Right ventricle myocardium inferior (tissue), 1 donor: ENCODE measurements at regions not wholly inside any gene's neighbourhood (a gene's known extent, or its start where the extent isn't known, plus 50 kb on each side); places are given as distances from the start of the nearest gene placed in this dataset.
"Not testable (repeated sequence)": the region's sequence is repeated elsewhere in the genome, so short reads cannot be mapped to it uniquely, and the experiment has no call there.

Experiments
- ATAC-seq: fragments of 200-7000 bp; cut with Tn5 transposase; one replicate; pipeline ENCODE4 v1.9.1; 2020; ENCODE audit warnings: mild to moderate bottlenecking, moderate library complexity
- DNase-seq: peaks from one replicate; pipeline ENCODE4 v3.0.0; 2021; ENCODE audit errors: missing footprints
- intact Hi-C: fragments of 100-400 bp; cut with DNase I; formaldehyde crosslinking; loops from one replicate; pipeline ENCODE4 v1.11.0; 2022
- donor health status: DM: no; HTN: yes; CAD: no; lungs with severe emphysema.

DNA sequence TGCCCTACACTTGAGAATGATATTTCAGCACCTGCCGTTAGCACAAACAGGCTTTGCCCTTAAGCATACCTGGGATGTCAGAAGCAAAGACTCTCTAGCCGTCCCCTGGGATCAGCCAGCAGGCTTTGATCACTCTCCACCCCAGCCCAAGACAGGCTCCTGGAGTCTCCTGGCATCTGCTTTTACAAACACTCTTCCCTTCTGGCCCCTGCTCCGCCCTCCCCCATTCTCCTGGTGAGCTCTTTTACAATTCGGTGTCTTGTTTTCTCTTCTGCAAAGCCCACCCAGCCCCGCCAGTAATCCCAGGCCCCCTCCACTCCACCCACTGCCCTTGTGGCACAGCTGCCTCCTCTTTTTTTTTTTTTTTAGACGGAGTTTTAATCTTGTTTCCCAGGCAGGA, 50.4 kb downstream of the KATNIP start:
- intact Hi-C loops = no loop called here
- DNase-seq (no peak), ATAC-seq (no peak)

DNA sequence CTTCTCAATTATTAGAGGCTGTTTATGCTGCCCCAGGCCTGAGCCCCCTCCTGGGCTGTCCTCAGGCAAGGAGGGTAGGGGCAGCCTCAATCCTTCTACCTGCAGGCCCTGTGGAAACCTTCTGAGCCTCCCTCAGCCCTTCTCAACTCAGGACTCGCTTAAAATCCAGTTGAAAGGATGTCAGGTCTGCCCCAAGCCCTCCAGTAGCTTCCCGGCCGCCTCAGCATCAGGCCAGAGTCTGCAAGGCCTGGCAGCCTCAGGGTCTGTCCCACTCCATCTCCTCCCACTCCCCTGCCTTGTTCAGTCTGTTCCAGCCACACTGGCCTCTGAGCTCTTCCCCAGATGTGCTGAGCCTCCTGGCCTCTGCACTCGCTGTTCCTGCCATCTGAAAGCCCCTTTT, 52.2 kb downstream of the KATNIP start:
- ATAC-seq = no peak
- no peak for DNase-seq
- intact Hi-C loops = no loop called here

DNA sequence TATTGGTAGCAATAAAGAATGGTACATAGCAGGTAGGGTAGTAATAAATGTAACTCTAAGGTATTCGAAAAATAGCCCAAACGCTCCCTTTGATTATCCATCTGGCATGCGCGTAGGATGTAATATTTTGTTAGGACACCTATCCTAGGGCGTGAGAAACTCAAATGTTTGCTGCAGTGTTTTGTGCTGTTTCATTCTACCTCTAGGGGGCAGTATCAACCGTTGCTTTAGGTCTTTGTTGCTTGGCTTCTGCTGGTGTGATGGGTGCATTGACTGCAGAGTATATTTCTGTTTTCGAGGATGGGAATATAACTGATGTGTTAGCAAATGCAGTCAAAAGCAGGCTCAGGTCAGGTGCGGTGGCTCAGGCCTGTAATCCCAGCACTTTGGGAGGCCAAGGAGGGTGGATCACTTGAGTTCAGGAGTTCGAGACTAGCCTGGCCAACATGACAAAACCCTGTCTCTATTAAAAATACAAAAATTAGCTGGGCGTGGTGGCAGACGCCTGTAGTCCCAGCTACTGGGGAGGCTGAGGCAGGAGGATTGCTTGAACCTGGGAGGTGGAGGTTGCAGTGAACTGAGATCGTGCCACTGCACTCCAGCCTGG, 55.7 kb downstream of the KATNIP start:
- peak; percentile 48 for ATAC-seq
- DNase-seq, intact Hi-C loops: not testable (repeated sequence)

DNA sequence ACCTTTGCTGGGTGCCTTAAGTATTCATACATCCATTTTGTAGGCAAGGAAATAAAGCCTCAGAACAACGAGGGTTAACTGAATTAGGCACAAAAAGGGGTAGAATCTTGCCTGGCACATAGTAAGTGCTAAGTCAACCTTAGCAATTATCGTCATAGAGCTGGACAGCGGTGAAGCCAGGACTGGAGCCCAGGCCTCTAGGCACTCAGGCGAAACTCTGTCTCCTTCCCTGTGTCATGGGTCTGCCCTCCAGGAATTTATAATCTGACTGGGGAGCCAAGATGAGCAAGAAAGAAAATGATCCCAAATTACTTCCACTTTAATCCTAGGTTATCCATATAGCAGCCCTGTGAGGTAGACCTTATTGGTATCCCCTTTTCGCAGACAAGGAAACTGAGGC, 61.4 kb downstream of the KATNIP start:
- intact Hi-C loops = no loop called here
- DNase-seq = no peak
- no peak for ATAC-seq

DNA sequence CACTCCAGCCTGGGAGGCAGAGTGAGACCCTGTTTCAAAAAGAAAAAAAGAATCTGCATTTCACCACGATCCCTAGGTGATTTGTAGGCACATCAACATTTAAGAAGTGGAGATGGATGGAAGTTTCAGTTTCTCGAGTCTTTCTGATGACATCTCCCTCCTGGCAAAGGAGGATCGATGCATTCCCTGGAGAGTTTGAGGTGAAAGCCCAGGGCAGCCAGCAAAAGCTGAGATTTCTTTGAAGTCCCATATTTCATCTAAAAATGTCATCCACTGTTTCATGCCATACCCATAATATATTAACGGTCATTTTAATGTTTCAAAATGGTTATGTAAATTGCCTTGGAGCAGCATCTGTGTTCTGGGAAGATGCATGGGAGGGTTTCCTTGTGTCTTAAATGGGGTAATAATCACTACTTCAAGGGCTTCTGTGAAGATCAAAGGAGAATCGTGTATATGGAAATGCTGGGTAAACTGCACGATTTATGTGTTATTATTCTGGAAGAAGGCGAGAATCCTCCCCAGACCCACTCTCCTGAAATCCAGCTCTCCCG, 63.4 kb downstream of the KATNIP start:
- ATAC-seq (no peak), DNase-seq (no peak)
- intact Hi-C loops = no loop called here

DNA sequence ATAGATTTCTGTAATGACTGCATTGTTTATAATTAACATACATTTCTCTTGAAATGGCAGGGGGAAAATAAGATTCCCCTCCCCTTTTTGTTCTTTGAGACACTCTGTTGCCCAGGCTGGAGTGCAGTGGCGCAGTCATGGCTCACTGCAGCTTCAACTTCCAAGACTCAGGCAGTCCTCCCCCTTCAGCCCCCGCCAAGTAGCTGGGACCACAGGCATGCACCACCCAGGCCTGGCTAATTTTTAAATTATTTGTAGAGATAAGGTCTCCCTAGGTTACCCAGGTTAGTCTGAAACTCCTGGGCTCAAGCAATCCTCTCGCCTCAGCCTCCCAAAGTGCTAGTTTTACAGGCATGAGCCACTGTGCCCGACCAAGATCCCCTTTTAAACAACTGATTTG, 67.7 kb downstream of the KATNIP start:
- ATAC-seq = no peak
- DNase-seq = no peak
- intact Hi-C loops = loop anchor here (5.0 kb wide), 1 partner anchor 95 kb away; no protein-coding TSS in a partner anchor

DNA sequence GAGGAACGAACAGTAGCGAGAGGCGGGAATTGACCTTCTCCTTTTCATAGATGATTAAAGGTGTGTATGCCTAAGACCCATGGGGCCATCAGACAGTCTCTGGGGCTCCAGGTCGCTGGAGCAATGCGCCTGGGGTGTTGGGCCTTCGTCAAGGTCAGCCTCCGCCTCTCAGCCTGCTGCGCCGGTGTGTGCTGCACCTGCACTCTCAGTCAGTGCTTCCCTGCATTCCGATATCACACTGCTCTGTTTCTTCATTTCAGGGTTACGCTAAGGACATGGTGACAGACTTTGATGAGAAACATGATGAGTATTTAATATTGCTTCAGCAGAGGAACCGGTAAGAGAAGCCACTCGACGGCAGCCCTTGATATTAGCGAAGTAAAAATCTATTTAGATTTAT, 68.2 kb downstream of the KATNIP start:
- ATAC-seq = no peak
- no peak for DNase-seq
- intact Hi-C loops = loop anchor here (5.0 kb wide), 1 partner anchor 96 kb away; no protein-coding TSS in a partner anchor

DNA sequence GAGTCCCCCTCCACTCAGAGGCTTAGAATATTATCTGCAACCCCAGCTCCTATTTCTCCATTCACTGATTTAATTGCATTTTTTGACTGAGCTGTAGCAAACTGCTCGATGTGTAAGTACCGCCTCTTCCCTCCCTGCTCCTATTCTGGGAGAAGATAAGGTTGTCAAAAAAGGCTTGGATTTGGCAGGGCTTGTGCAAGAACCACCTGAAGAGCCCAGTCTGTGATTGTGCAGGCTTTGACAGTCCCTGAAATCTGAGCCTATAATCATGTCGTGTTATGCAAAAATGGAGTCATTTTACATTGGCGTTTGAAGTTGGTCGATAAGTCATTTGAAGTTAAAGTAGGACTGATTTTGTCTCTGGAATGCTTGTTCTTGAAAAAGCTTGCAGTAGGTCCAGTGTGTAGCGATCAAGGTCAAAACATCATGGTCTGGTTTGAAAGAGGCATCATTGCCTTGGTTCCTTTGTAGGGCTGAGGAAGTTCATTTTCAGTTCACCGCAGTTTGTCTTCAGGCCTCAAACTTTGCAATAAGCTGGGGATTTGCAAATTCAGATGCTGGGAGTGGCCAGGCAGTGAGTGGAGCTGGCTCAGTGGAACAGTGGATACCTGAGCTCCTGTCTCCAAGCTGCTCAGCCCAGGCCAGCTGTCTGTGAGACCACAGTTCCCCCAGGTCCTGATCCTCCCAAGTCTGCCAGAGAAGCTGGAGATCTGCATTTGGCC, 68.8 kb downstream of the KATNIP start:
- DNase-seq (no peak), ATAC-seq (peak; percentile 73)

DNA sequence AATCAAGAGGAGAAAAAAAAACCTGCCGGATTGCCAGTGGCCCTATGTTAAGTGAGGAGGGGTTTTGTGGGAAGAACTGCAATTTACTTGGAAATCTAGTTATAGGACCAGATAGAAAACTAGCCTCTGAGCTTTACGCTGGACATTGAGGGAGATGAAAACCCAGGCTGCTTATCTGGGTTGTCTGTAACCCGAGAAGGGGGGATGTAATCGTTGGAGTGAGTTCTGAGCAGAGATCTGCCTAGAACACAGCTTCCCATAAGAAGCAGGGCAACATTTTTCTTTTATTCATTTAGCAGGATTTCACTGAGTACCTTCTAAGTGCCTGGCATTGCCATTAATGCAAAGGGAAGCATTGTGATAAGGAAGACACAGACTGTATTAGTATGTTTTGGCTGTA, 70.6 kb downstream of the KATNIP start:
- DNase-seq (no peak), ATAC-seq (no peak)
- intact Hi-C loops = no loop called here

More for the DNA sequence above, 68.8 kb downstream of the KATNIP start:
- intact Hi-C loops = loop anchor here (5.0 kb wide), 1 partner anchor 96 kb away; no protein-coding TSS in a partner anchor

DNA sequence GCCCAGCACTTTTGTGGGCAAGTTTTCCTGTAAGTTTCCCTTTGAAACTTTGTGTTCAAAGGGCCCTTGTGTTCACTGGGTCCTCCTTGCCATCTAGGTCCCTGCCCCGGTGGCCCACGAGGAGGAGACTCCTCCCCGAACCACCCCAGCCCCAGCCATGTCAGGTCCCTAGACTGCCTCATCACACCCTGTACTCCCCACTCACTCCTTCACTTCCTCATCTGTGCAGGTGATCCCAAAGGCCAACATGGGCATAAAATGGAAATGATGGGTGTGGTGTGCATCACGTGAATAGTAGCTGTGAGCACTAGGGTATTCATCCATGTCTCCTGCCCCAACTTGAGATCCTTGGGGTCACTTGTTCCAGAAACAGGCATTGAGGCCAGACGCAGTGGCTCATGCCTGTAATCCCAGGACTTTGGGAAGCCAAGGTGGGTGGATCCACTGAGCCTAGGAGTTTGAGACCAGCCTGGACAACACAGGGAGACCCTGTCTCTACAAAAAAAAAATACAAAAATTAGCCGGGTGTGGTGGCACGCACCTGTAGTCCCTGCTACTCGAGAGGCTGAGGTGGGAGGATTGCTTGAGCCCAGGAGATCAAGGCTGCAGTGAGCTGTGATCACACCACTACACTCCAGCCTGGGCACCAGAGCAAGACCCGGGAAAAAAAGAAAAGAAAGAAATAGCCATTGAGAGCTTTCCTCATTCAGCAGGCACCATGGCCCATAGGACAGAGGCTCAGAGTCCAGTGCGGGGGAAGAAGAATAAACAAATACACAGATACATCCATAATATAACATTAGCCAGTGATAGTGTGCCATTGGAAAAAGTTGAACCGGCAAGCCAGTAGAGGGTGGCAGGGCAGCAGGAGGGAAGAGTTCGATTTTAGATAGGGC, 74.5 kb downstream of the KATNIP start:
- no peak for DNase-seq
- intact Hi-C loops = no loop called here
- ATAC-seq = no peak

DNA sequence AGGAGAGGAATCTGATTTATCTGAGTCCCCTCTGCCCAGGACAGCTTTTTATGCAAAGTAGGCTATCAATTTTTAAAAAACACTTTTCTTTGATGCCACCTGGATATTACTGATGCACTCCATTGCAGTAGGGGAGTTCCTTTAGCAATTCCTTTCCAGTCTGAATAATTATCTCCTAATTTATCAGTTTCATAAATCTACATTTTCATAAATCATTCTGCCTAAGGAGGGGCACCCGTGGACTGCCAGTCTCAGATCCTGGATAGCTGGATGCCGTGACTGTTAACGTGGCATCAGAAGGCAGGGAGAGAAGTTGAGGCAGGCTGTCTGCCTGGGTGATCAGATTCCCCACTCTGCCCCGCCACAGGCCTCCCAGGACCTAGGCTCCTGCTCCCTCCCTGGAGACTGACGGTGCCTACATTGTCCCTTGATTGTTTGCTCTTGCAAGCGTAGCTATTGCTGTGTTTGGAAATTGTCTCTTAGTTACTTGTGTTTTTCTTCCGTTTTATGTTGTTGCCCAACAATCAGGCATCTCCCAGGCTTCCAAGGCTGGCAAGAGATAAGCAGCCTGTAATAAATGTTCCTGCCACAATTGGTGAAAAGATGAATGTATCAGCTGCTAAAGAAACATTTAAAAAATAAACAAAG, 75.2 kb downstream of the KATNIP start:
- DNase-seq = no peak
- intact Hi-C loops = no loop called here
- ATAC-seq = peak; percentile 86

DNA sequence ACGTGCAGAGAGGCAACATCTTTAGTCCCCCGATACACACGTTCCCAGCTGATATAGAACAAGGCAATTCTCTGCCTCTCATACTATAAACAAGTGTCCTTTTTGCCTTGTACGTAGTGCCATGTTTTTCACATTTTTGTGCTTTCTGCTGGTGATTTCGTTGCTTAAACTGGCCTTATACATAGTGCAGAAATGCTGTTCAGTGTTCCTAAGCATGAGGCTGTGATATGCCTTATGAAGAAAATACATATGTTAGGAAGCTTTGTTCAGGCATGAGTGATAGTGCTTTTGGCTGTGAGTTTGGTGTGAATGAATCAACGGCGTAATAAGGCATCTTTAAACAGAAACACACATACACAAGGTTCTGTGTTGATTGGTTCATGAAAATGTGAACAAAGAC, 77.2 kb downstream of the KATNIP start:
- DNase-seq (no peak), ATAC-seq (no peak)
- intact Hi-C loops = no loop called here

DNA sequence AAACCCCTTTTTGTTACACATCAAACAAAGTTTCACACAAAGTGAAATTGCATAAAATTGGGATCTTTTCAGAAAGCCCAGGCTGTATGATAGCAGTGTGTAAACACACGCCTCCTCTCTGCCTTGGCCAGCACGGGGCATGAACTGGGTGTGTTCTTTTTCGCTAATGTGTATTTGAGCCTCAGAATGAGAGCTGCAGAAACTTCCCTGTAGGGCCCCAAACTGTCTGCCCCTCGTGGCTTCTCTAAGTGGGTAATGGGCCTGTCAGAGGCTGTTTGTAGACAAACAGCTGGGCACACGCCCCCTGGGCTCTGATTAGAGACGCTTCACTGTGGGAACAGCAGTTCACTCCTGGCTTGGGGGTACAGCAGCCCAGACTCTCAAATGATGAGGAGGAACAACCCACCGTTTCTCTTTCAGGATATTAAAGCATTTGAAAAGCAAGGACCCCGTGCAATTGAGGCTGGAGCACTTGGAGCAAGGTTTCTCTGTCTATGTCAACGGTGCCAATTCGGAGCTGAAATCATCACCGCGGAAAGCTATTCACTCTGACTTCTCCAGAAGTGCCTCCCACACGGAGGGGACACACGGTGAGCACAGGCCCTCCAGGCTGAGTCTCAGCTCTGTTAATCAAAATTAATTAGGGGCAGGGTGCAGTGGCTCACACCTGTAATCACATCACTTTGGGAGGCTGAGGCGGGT, 78.4 kb downstream of the KATNIP start:
- intact Hi-C loops = no loop called here
- no peak for ATAC-seq
- DNase-seq = no peak

DNA sequence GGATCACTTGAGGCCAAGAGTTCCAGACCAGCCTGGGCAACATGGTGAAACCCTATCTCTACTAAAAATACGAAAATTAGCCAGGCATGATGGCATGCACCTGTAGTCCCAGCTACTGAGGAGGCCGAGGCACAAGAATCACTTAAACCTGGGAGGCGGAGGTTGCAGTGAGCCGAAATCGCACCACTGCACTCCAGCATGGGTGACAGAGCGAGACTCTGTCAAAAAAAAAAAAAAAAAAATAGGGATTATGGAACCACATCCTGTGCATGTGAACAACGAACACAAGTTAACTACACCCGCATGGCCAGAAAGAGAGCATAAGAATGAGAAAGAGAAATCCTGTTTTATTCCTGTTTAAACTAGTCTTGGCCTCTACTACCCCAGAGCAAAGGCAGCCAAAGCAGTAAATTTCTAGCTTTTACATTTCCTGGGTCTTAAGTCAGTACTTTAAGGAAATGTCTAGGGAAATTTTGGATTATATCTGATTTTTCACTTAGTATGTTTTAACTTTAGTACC, 79.1 kb downstream of the KATNIP start:
- DNase-seq, intact Hi-C loops: not testable (repeated sequence)

DNA sequence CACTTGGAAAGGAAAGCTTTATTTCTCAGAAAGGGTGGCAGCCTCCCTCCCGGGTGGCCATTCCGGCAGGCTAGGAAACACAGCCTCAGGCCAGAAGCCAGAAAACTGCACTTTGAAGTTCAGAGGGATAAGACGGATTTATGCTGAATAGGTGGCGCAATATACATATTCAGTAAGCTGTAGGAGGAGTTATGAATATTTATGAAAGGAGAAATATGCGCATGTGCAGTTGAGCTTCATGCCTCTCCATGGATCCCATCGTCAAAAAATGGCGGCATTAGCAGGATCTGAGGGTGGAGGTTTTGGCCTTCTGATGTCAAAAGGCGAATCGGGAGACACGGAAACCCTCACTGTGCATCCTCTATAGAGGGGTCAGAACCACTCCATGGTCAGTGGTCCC, 82.3 kb downstream of the KATNIP start:
- DNase-seq (no peak), ATAC-seq (no peak)
- intact Hi-C loops = no loop called here

More for the DNA sequence above, 79.1 kb downstream of the KATNIP start:
- not testable (repeated sequence) for ATAC-seq

DNA sequence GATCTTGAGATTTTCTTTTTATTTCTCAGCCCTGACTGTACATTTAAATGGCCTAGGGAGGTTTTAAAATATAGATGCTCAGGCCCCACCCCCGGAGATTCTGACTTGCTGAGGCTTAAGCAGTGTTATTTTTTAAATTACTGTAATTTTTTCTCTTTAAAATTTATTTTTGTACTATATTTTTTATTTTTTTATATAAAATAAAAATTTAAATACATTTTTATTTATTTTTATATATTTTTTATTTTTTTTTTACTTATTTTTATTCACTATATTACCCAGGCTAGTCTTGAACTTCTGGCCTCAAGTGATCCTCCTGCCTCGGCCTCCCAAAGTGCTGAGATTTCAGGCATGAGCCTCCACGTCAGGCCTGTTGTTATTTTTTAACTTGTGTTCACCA, 83.3 kb downstream of the KATNIP start:
- intact Hi-C loops = no loop called here
- no peak for ATAC-seq
- DNase-seq = no peak

DNA sequence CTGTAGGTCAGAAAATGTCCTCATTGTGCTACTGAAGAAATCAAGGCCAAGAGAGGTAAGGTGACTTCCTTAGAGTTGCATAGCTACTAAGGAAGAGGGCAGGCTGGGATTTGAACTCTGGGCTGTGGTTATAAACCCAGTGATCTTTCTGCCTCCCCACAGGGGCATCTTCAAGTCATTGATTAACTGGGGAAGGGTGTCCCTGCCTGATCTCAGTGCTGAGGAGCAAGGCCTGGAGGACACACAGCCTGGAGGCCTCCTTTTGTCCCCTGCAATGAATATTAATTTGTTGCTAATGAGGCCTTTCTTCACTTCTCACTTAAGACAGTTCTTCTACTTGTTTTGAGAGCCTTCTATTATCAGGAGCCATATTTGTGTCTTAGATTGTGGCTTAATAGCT, 83.8 kb downstream of the KATNIP start:
- no peak for ATAC-seq
- no peak for DNase-seq
- intact Hi-C loops = no loop called here

DNA sequence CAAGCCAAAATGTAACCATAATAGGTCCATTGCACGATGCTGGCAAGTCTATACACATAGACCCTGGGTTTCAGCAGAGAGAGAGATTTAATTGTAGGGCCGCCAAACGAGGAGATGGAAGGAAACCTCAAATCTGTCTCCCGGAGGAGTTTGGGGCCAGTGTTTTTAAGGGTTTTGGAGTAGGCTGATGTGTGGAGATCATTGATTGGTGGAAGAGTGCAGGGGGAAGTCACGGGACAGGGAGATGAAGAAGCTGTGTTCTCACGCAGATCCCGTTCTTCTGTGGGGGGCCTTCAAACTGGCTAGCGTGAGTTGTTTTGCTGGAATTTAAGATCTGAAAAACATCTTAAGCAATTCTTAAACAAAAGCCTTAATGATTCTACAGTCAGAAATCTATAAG, 84.8 kb downstream of the KATNIP start:
- DNase-seq (no peak), ATAC-seq (no peak)
- intact Hi-C loops = no loop called here
